ENCODE measurements at regions not wholly inside any gene's neighbourhood (a gene's known extent, or its start where the extent isn't known, plus 50 kb on each side); places are given as distances from the start of the nearest gene placed in this dataset.

GRCh38 chr16:59432896-59433295 lies 698.8 kb upstream of the GOT2 start:
- no peak for TF ChIP-seq EZH2 (IDR thresholded peaks at IDR 0.05; ENCODE audit: insufficient read depth, poor library complexity, severe bottlenecking)
- no peak for TF ChIP-seq EZH2phosphoT487 (IDR thresholded peaks at IDR 0.05; ENCODE audit: insufficient read depth, low read depth)
